ENCODE measurements at regions not wholly inside any gene's neighbourhood (a gene's known extent, or its start where the extent isn't known, plus 50 kb on each side); places are given as distances from the start of the nearest gene placed in this dataset.

DNA sequence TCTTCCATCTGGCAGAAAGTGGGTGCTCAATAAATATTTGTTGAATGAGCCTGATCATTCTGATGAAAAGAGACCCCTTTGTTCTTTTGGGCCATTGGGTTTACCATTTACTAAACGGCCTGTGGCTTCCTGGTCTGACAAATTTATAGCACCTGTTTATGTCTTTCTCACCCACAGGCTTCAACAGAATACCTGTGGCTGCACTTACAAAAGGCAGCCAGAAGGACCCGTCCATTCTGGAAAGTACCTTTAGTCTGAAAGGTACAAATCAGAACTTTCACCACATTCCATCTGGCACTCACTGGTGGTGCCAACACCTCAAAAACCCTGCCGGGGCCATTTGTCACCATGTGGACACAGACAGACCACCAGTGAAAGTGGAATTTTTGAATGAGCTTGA lies 167.5 kb downstream of the ETAA1 start:
- TF ChIP-seq, protein P1, sequence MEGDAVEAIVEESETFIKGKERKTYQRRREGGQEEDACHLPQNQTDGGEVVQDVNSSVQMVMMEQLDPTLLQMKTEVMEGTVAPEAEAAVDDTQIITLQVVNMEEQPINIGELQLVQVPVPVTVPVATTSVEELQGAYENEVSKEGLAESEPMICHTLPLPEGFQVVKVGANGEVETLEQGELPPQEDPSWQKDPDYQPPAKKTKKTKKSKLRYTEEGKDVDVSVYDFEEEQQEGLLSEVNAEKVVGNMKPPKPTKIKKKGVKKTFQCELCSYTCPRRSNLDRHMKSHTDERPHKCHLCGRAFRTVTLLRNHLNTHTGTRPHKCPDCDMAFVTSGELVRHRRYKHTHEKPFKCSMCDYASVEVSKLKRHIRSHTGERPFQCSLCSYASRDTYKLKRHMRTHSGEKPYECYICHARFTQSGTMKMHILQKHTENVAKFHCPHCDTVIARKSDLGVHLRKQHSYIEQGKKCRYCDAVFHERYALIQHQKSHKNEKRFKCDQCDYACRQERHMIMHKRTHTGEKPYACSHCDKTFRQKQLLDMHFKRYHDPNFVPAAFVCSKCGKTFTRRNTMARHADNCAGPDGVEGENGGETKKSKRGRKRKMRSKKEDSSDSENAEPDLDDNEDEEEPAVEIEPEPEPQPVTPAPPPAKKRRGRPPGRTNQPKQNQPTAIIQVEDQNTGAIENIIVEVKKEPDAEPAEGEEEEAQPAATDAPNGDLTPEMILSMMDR (IDR thresholded peaks at IDR 0.05) = no peak
- peak in 1 of 3 donors; percentile 8 for TF ChIP-seq POLR2A (IDR thresholded peaks at IDR 0.05)

Data from body of pancreas (tissue), 4 donors.